ENCODE measurements at regions not wholly inside any gene's neighbourhood (a gene's known extent, or its start where the extent isn't known, plus 50 kb on each side); places are given as distances from the start of the nearest gene placed in this dataset.

GRCh38 chr5:158143081-158143480, 284.1 kb upstream of the CLINT1 start:
- no peaks in the 10 kb centered on the region for H3K9me3 ChIP-seq (ENCODE audit: low read depth)
- no peak for TF ChIP-seq CTCF (IDR thresholded peaks at IDR 0.05; ENCODE audit: poor library complexity)
- no peak for TF ChIP-seq EZH2 (IDR thresholded peaks at IDR 0.05; ENCODE audit: borderline replicate concordance)
- no peak for TF ChIP-seq EZH2phosphoT487 (IDR thresholded peaks at IDR 0.05; ENCODE audit: low read depth, severe bottlenecking, unreplicated experiment)
- no peaks in the 10 kb centered on the region for H3K9me2 ChIP-seq (replicated peaks; ENCODE audit: insufficient read depth)
- H3K79me2 ChIP-seq: no peaks in the 10 kb centered on the region
- DNase-seq (ENCODE audit: low spot score): no peak
- H3K4me3 ChIP-seq: no peak overlapping the region
- H3K27me3 ChIP-seq: no peaks in the 10 kb centered on the region
- H3K4me1 ChIP-seq (ENCODE audit: insufficient read depth): no peaks in the 10 kb centered on the region
- 67% methylated on average over 3 of the region's 3 CpGs for WGBS (ENCODE audit: low lambda C conversion rate, missing lambda C conversion rate)
- no peaks in the 10 kb centered on the region for H4K20me1 ChIP-seq (ENCODE audit: insufficient read depth, poor library complexity, severe bottlenecking)
- no peak overlapping the region for H3K4me2 ChIP-seq
- H2AFZ ChIP-seq: no peak overlapping the region
- H3K27ac ChIP-seq: no peak overlapping the region
- H3K36me3 ChIP-seq (replicated peaks; ENCODE audit: insufficient read depth, low read depth): no peaks in the 10 kb centered on the region

DNA sequence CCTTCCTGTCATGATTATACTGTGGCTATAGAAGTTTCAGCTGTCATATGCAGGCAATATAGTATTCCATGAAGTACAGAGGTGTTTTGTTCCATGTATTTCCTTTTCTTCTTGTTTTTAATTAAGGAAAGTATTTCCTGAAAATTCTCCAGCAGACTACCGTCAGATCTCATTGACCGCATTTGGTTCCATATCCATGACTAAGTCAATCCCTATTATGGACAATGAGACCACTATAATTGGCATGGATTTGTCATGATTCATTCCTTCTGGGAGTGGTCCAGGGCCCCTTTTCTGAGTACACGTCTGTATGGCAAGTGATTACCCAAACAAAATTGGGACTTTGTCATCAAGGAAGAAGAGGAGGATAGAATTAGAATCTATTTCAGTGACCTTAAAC, 283.2 kb upstream of the CLINT1 start:
- no peaks in the 10 kb centered on the region for H3K9me2 ChIP-seq (replicated peaks; ENCODE audit: insufficient read depth)
- 88% methylated on average over 3 of the region's 3 CpGs for WGBS (ENCODE audit: low lambda C conversion rate, missing lambda C conversion rate)
- H3K4me2 ChIP-seq: no peak overlapping the region

GRCh38 chr5:158140120-158140731, 281.3 kb upstream of the CLINT1 start:
- Histone ChIP-seq H4K20me1 (ENCODE audit: insufficient read depth, poor library complexity, severe bottlenecking) (no peaks in the 10 kb centered on the region), H3K79me2 (no peaks in the 10 kb centered on the region), H3K4me2 (no peak overlapping the region), H3K4me1 (ENCODE audit: insufficient read depth) (no peaks in the 10 kb centered on the region), H3K4me3 (no peak overlapping the region), H3K9me3 (ENCODE audit: low read depth) (no peaks in the 10 kb centered on the region), H3K27me3 (no peaks in the 10 kb centered on the region), H3K27ac (no peak overlapping the region), H2AFZ (no peak overlapping the region), H3K9me2 (replicated peaks; ENCODE audit: insufficient read depth) (no peaks in the 10 kb centered on the region), H3K36me3 (replicated peaks; ENCODE audit: insufficient read depth, low read depth) (no peaks in the 10 kb centered on the region)
- 71% methylated on average over 4 of the region's 4 CpGs for WGBS (ENCODE audit: low lambda C conversion rate, missing lambda C conversion rate)
- no peak for DNase-seq (ENCODE audit: low spot score)
- TF ChIP-seq CTCF (IDR thresholded peaks at IDR 0.05; ENCODE audit: poor library complexity): no peak

More for the DNA sequence above, 283.2 kb upstream of the CLINT1 start:
- Histone ChIP-seq H3K4me1 (ENCODE audit: insufficient read depth) (no peaks in the 10 kb centered on the region), H3K36me3 (replicated peaks; ENCODE audit: insufficient read depth, low read depth) (no peaks in the 10 kb centered on the region), H3K79me2 (no peaks in the 10 kb centered on the region), H3K27ac (no peak overlapping the region), H3K27me3 (no peaks in the 10 kb centered on the region), H2AFZ (no peak overlapping the region), H4K20me1 (ENCODE audit: insufficient read depth, poor library complexity, severe bottlenecking) (no peaks in the 10 kb centered on the region), H3K9me3 (ENCODE audit: low read depth) (no peaks in the 10 kb centered on the region), H3K4me3 (no peak overlapping the region)
- DNase-seq (ENCODE audit: low spot score): no peak
- no peak for TF ChIP-seq EZH2phosphoT487 (IDR thresholded peaks at IDR 0.05; ENCODE audit: low read depth, severe bottlenecking, unreplicated experiment)
- TF ChIP-seq EZH2 (IDR thresholded peaks at IDR 0.05; ENCODE audit: borderline replicate concordance): no peak
- TF ChIP-seq CTCF (IDR thresholded peaks at IDR 0.05; ENCODE audit: poor library complexity): no peak

DNA sequence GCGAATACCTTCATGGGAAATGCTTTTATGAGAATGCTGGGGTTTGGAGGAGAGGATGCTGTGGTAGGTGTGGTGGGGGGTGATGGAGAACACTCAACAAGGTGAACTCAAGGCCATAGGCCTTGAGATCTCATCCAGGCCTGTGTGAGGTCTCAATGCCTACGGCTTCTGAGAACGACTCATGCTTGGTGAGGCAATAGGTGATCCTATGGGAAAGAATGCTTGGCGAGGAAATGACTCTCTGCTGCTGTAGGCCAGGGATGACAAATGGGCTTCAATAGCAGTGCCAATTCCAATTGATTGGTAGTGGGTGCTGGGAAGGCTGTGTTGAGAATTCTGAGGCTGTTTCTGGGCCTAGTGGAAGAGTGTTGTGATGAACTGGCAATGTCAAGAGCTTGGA, 280.2 kb upstream of the CLINT1 start:
- Histone ChIP-seq H3K9me2 (replicated peaks; ENCODE audit: insufficient read depth) (no peaks in the 10 kb centered on the region), H4K20me1 (ENCODE audit: insufficient read depth, poor library complexity, severe bottlenecking) (no peaks in the 10 kb centered on the region), H3K4me2 (no peak overlapping the region), H3K27me3 (peaks cover 4% of the 10 kb centered on the region), H3K79me2 (no peaks in the 10 kb centered on the region), H3K27ac (no peak overlapping the region), H3K4me1 (ENCODE audit: insufficient read depth) (no peaks in the 10 kb centered on the region), H2AFZ (no peak overlapping the region), H3K9me3 (ENCODE audit: low read depth) (no peaks in the 10 kb centered on the region), H3K36me3 (replicated peaks; ENCODE audit: insufficient read depth, low read depth) (no peaks in the 10 kb centered on the region), H3K4me3 (no peak overlapping the region)
- TF ChIP-seq CTCF (IDR thresholded peaks at IDR 0.05; ENCODE audit: poor library complexity) (no peak), EZH2 (IDR thresholded peaks at IDR 0.05; ENCODE audit: borderline replicate concordance) (no peak), EZH2phosphoT487 (IDR thresholded peaks at IDR 0.05; ENCODE audit: low read depth, severe bottlenecking, unreplicated experiment) (no peak)
- 93% methylated on average over 4 of the region's 4 CpGs for WGBS (ENCODE audit: low lambda C conversion rate, missing lambda C conversion rate)
- no peak for DNase-seq (ENCODE audit: low spot score)
